ENCODE measurements at regions not wholly inside any gene's neighbourhood (a gene's known extent, or its start where the extent isn't known, plus 50 kb on each side); places are given as distances from the start of the nearest gene placed in this dataset.
A peak's percentile ranks its signal among the peaks of the same experiment; 100 is the strongest.
"Not testable (repeated sequence)": the region's sequence is repeated elsewhere in the genome, so short reads cannot be mapped to it uniquely, and the experiment has no call there.

- TF ChIP-seq GRHL2 (CRISPR knock-in tag; IDR thresholded peaks at IDR 0.05; ENCODE audit: insufficient replicate concordance, severe bottlenecking) (no peak), FOXP1 (CRISPR knock-in tag; IDR thresholded peaks at IDR 0.05; ENCODE audit: borderline replicate concordance) (no peak), MYBL2 (CRISPR knock-in tag; IDR thresholded peaks at IDR 0.05) (no peak), E2F4 (CRISPR knock-in tag; IDR thresholded peaks at IDR 0.05; ENCODE audit: borderline replicate concordance, low read depth) (no peak), FOXJ3 (CRISPR knock-in tag; IDR thresholded peaks at IDR 0.05; ENCODE audit: borderline replicate concordance) (no peak), EMX1 (CRISPR knock-in tag; IDR thresholded peaks at IDR 0.05) (no peak)
- TF ChIP-seq, protein P1, sequence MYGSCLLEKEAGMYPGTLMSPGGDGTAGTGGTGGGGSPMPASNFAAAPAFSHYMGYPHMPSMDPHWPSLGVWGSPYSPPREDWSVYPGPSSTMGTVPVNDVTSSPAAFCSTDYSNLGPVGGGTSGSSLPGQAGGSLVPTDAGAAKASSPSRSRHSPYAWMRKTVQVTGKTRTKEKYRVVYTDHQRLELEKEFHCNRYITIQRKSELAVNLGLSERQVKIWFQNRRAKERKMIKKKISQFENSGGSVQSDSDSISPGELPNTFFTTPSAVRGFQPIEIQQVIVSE (CRISPR knock-in tag; IDR thresholded peaks at IDR 0.05; ENCODE audit: borderline replicate concordance), result no peak
- TF ChIP-seq, protein P2, sequence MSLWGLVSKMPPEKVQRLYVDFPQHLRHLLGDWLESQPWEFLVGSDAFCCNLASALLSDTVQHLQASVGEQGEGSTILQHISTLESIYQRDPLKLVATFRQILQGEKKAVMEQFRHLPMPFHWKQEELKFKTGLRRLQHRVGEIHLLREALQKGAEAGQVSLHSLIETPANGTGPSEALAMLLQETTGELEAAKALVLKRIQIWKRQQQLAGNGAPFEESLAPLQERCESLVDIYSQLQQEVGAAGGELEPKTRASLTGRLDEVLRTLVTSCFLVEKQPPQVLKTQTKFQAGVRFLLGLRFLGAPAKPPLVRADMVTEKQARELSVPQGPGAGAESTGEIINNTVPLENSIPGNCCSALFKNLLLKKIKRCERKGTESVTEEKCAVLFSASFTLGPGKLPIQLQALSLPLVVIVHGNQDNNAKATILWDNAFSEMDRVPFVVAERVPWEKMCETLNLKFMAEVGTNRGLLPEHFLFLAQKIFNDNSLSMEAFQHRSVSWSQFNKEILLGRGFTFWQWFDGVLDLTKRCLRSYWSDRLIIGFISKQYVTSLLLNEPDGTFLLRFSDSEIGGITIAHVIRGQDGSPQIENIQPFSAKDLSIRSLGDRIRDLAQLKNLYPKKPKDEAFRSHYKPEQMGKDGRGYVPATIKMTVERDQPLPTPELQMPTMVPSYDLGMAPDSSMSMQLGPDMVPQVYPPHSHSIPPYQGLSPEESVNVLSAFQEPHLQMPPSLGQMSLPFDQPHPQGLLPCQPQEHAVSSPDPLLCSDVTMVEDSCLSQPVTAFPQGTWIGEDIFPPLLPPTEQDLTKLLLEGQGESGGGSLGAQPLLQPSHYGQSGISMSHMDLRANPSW (CRISPR knock-in tag; conservative IDR thresholded peaks at IDR 0.05; ENCODE audit: low read depth), result no peak
- Mint-ChIP-seq H3K36me3 (peaks cover 73% of the 10 kb centered on the region), H3K27me3 (ENCODE audit: low read depth) (peaks cover 79% of the 10 kb centered on the region), H3K9me3 (peaks cover 91% of the 10 kb centered on the region), H3K4me3 (no peak overlapping the region), H3K4me1 (no peaks in the 10 kb centered on the region), H3K27ac (no peak overlapping the region)
- CTCF ChIA-PET, result no interaction called here
- ATAC-seq (no peak), DNase-seq (ENCODE audit: low spot score) (no peak)
- POLR2A ChIA-PET, result no interaction called here
Measured at GRCh38 chr4:92251711-92252110, 52.1 kb upstream of the GRID2 start.

DNA sequence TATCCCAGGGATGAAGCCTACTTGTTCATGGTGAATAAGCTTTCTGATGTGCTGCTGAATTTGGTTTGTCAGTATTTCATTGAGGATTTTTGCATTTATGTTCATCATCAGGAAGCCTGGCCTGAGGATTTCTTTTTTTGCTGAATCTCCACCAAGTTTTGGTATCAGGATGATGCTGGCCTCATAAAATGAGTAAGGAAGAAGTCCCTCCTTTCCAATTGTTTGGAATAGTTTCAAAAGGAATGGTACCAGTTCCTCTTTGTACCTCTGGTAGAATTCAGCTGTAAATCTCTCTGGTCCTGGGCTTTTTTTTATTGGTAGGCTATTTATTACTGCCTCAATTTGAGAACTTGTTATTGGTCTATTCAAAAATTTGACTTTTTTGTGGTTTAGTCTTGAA, 51.4 kb upstream of the GRID2 start:
- DNase-seq (ENCODE audit: low spot score); ATAC-seq; H3K27ac Mint-ChIP-seq; H3K4me1 Mint-ChIP-seq; CTCF ChIA-PET; H3K4me3 Mint-ChIP-seq; POLR2A ChIA-PET: not testable (repeated sequence)
- H3K27me3 Mint-ChIP-seq (ENCODE audit: low read depth), result peaks cover 75% of the 10 kb centered on the region
- peaks cover 79% of the 10 kb centered on the region for H3K36me3 Mint-ChIP-seq
- H3K9me3 Mint-ChIP-seq, result peaks cover 96% of the 10 kb centered on the region
- peak; percentile 91 for TF ChIP-seq ZNF416 (CRISPR knock-in tag; IDR thresholded peaks at IDR 0.05)
- TF ChIP-seq PRRX2 (CRISPR knock-in tag; IDR thresholded peaks at IDR 0.05), result peak; percentile 85
- TF ChIP-seq, protein P3, sequence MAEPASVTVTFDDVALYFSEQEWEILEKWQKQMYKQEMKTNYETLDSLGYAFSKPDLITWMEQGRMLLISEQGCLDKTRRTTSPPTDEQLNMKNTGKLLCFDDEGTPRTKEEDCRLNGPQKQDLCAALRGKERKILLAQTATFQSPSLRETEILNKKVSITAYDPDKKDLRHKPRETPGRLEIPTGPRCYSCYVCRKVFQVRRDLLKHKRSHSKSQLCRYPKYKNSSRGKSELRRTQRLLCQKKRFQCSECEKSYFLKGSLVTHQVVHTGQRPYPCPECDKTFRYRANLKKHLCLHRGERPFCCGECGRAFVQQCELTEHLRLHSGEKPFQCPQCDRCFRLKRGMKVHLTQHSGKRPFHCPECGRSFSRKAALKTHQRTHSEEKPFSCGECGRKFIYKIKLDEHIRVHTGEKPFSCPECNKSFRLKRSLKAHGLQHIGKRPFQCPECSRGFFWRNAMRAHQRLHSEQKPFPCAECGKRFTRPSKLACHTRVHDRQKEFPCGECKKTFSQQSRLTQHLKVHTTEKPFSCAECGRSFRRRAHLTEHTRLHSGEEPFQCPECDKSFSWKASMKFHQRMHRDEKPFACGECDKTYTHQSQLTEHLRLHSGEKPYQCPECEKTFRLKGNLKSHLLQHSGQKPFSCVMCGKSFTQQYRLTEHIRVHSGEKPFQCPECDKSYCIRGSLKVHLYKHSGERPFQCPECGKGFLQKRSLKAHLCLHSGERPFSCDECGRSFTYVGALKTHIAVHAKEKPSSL (CRISPR knock-in tag; conservative IDR thresholded peaks at IDR 0.05), result peak; percentile 94
- TF ChIP-seq EMX1 (CRISPR knock-in tag; IDR thresholded peaks at IDR 0.05), result peak; percentile 88; the same call in 1 of the 2 replicates
- TF ChIP-seq ZNF532 (CRISPR knock-in tag; IDR thresholded peaks at IDR 0.05; ENCODE audit: borderline replicate concordance), result 0 out of 2 replicates have a peak, but pooled peaks have one; percentile 76
- TF ChIP-seq, protein P4, sequence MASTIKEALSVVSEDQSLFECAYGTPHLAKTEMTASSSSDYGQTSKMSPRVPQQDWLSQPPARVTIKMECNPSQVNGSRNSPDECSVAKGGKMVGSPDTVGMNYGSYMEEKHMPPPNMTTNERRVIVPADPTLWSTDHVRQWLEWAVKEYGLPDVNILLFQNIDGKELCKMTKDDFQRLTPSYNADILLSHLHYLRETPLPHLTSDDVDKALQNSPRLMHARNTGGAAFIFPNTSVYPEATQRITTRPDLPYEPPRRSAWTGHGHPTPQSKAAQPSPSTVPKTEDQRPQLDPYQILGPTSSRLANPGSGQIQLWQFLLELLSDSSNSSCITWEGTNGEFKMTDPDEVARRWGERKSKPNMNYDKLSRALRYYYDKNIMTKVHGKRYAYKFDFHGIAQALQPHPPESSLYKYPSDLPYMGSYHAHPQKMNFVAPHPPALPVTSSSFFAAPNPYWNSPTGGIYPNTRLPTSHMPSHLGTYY (CRISPR knock-in tag; IDR thresholded peaks at IDR 0.05), result peak; percentile 92
- peak; percentile 88 for TF ChIP-seq ZNF671 (CRISPR knock-in tag; IDR thresholded peaks at IDR 0.05)
- TF ChIP-seq NFATC4 (CRISPR knock-in tag; IDR thresholded peaks at IDR 0.05), result peak; percentile 80; the same call in 1 of the 2 replicates
